GM21576 (cell line): ENCODE measurements at regions not wholly inside any gene's neighbourhood (a gene's known extent, or its start where the extent isn't known, plus 50 kb on each side); places are given as distances from the start of the nearest gene placed in this dataset.

ENCODE experiments used
- ATAC-seq: cut with Tn5 transposase; IDR thresholded peaks from one replicate; pipeline ENCODE4 v1.9.1; 2021; ENCODE audit warnings: mild to moderate bottlenecking, moderate library complexity; ENCODE audit not compliant: unreplicated experiment

DNA sequence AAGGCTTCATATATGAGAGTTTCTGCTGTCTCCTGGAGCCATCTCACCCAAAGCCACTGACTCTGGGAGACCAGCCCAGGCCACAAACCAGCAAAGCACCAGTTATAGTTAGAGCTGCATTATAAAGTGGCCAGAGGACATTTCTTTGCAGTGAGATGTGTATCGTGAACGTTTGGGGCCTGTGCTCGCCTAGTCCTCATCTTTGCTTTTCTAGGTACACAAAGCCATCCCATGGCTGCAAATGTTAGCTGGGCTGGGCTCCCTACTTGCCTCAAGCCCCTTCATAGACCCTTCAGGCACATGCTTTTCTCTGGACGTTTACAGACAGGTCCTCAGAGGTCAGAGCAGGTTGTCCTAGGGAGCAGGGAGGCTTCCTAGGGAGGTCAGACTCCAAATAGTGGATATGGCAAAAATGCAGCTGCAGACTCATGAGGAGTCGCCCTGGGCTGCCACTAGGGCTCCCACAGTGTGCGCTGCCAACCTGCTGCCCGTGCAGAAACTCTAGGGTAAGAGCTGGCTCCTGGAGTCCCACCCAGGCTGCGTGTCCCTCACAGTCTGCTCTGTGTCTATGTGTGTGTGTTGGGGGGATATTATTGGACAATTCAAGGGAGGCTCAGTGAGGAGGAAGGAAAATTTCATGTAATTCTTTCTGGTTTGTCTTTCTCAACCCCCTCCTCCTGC, 141.0 kb downstream of the RPIA start:
- ATAC-seq, result peak; percentile 30

DNA sequence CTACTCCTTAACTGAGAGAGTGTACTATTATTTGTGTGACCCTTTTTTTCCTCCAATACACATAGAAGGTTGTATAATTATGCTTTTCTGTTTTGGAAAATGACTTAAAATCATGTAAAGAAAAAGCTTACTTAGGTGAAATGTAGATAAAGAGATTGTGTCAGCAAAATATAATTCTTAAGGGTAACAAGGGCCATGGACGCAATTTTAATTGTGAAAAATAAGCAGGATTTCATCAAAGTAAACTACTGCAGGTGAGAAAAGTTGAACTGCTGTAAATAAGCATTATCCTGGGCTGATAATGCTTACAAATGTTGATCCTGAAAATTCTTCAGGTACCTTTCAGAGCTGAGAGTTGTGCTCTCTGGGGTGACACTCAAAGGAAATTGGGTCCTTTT, 141.5 kb downstream of the RPIA start:
- no peak for ATAC-seq

DNA sequence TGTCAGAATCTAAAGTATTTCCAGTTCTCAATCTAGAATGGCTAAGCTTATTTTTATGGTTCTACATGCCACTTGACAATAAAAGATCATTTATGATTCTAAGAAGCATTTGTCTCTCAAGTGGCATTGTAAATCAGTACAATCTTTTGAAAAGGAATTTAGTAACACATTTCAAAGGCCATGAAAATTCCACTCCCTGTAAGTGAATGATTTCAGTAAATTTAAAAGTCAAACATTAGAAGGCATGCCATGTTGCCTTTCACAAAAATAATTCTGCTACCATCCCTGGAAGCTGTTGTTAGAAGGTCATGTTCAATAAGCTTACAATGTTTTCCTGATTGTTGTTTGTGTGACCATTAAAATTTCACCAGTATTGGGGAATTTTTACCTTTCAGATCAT, 142.9 kb downstream of the RPIA start:
- no peak for ATAC-seq

DNA sequence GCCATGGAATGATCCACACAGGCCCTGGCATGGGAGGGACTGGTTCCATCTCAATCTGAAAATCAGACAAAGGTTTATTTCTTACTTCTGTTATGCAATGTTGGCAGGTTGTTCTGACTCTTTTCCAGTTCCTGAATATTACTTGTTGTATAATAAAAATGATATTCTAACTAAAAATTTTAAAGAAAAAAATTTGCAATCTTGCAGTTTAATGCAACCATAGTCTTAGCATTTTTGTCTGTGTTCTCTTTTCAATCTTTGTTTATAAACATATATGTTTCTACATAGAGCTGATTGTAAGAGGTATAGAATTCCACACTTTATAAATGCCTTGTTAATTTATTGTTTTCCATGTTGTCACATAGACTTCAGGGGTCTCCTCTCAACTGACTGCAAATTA, 143.4 kb downstream of the RPIA start:
- no peak for ATAC-seq

DNA sequence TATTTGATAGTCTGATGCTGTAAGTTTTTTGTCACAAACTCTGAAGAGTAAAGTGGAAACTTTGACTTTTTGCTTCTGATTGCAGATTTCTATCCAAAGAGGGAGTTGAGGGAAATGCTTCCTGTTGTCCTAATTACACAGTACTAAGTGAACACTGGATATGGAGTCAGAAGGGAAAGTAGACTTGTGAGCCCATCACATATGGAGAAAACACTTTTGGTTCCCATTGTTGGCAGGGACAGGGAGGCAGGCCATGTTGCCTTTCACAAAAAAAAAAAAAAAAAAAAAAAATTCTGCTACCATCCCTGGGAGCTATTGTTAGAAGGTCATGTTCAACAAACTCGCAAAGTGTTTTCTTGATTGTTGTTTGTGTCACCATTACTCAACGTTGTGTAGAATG, 144.3 kb downstream of the RPIA start:
- no peak for ATAC-seq

DNA sequence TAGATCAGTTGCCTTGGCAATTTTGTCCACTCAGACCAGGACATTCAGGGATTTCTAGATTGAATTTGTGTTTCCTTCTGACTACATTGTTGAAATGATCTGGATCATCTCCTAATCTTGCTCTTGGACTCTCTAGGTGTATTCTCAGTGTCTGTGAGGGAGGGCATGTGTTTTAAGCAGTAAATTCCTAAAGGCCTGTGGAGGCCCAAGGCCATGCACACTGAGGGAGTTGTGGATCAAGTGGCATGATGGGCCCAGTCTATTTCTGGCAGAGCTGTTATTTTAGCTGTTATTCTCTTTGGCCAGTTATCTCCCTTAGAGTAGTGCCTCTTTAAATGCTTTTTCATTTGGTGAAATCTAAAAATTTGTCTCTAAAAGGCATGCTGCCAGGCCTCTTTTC, 144.9 kb downstream of the RPIA start:
- ATAC-seq, result no peak

DNA sequence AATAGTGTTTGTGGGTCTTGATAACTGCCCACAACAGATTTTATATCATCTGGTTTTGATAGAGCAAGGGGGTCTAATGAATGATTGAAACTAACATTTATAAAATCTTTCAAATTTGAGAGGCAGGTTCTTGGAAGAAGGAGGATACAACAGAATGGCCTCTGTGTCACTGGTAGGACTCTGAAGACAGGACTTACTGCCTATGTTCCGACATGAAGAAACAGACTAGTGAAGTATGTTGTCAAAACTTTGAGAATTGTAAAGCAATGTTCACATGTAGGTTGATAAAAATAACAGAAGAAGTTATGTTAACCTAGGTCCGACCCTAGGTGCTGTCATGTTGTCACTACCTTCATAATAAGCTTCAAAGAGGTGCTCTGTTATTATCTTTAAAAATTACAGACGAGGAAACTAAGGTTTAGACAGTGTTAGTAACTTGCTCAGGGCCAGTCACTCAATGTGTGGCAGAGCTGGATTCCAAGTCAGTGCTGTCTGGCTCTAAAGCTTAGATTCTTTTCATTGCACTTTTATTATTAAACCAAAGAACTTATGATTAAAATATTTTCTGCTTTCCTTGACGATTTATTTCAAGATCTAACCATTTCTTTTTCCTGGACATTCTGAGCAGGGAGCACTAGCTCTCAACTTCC, 146.2 kb downstream of the RPIA start:
- ATAC-seq, result no peak

DNA sequence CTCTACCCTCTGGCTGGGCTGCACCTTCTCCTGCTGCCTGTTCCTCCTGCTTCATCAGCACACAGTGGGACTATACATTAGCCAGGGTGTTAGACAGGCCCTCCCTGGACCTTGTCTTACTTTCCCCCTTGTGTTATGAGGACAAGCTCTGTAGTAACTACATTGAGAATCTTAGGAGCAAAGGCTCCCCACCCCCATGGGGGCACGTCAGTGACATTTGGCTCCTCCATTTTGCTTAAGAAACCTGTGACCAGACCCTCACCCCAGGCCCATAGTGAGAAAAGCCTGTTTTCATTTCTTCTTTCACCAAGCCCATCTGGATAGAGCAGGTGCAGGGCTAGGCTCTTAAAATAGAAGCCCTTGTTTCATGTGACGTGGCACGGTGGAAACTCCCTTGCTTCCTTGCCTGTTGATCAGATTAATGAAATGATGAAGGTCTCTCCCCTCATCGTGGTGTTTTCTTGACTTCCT, 146.7 kb downstream of the RPIA start:
- peak; percentile 83 for ATAC-seq

DNA sequence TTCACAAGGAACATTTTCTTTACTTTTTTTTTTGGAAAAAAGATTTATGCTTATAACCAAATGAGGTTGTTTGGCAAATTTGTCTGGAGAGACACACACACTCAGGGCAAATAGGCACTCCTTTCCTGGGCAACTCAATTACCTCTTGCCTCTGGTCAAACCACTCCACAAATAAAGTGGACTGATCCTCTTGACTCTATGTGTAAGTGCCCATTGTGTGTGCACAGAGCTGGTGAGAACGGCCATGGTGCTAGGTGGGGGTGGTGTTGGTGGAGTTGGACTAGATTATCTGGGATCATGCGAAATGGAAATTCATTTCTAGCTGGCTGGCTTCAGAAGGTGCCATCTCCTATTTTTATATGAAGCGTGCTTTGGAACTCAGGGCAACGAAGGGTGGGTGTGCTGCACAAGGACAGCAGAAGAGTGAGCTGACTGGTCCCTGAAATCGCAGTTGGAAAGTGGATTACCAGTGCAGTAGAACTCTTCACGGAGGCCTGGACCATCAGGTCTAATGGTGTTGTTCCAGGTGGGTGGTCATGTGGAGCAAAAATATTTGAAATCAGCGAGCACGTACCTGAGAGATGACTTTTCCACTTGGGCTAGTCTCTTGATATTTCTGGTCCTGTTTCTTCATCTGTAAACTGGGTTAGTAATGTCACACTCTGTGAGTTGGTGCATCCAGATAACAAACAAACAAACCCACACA, 149.9 kb downstream of the RPIA start:
- no peak for ATAC-seq

DNA sequence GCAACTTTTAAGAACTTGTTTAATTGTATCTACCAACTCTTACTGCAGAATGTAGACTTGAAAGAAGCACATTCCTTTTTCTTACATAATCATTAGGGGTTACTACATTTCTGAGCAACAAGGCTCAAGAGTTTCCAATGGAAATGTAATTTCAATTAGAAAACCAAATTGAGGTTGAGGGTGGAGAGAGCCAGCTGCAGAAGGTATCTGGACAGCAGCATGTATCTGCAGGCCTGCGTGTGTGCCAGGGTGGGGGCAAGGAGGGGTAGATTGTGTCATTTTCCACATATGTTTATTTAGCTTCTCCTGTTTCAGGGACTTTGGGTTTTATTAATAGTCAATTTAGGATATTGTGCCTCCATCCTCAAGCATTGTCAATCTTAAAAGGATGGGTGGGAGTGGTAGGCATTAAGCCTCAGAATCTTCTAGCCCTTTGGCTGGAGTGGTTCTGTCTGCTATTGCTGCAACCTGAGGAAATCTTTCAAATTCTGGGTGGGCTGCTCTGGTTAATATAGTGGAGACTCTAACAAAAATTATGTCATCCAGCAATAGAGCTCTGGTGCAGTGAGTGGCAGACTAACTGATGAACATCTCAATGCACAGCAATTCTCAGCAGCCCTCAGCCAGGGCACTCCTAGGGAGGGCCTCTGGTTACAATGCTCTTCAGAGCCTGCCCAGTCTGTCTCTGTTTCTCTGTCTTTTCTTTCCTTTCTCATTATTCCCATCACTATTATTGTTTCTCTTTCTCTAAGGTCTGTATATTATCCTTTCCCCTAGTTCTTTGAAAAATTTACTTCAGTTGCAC, 151.4 kb downstream of the RPIA start:
- no peak for ATAC-seq

DNA sequence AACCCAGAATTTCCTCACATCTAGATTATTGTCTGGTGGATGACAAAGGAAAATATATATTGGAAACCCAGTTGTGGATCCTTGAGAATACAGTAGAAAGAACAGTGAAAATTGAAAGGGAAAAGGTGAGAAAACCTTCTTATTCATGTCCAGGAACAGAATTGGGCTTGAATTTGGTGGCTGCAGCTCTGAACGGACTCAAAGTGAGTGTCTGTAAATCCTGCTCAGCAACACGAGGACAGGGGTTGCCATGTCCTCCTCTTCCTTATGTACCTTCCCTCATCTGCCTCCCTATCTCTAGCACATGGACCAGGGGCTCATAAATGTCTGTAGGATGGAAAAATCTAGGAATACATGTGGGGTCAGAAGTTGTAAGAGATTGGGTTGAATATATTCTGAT, 152.2 kb downstream of the RPIA start:
- no peak for ATAC-seq

DNA sequence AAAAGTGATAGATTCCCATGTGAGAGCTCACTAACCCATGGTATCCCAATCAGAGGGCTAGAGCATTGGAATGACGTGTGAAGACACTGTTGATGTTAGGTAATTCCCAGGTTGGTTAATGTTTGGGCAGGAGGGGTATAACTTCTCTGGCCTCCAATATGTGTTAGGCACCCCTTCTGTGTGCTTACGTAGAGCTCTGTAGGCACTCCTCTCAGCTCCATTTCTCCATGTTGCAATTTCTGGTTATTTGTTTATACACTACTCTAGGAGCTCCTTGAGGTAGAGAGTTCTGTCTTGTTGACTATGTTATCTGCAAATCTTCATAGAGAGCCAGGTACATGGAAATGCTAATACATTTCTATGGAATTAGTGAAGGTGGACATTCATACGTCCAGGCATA, 153.5 kb downstream of the RPIA start:
- no peak for ATAC-seq

DNA sequence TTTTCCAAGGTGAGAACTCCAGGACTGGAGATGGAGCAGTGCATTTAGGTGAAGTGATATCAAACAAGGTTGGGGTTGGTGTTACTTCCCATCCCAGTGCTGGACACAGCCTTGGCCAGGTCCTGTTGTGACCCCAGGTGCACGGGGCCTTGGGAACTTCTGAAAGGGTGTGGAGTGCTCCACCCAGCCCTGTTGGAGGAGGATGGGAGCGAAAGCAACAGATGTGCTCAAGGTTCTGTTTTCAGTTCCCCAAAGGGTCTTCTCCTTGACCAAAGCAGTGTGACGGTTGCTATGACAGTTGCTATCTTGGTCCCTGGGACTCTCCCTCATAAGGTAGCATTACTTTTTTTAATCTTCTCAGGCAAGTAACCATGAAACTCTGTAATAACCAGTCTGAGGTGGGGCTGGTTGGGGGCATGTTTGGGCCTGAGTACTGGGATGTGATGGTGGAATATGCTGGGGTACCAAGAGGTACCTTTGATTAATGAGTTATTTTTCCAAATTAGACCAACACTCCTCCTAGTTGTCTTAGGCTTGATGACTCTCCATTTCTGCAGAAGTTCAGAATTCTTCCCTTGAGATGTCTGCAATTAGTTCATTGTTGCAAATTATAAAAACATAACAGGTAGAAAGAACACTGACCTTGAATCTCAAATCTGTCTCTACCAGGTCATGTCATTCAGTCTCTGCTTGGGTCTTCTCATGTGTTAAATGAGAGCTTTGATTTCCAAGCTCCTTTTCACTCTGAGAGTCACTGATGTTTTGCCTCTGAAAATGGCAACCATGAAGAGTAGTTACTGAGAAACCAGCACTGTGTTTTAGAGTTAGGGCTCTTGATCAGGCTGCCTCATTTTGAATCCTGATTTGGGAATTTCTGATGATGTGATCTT, 154.5 kb downstream of the RPIA start:
- peak; percentile 76 for ATAC-seq

DNA sequence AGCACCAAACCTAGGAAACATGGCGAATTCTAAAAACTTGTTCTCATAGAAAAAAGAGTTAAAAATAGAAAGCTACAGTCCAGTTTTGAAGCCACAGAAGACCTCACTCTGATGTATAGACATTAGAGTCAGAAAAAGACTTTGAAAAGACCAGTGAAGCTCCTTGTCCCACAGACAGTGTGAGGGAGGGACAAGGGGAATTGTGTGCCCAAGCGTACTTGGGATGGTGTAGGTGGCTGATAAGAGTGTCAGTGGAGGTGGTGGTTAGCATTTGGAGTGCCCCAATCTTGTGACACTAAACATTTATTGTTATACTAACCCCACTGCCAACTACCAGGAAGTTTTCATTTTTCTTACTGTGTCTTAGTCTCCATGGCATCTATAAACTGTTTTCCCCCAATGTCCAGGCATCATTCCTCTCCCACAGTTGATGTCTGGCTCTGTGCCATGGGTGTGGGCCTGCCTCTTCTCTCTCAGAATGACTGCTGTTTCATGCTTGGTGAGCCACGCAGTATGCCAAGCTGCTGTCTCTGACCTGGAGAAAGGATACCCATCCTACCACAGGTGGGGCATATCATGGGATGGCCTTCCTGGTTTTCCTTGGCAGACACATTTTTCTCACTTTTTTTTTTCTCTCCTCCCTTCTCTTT, 161.4 kb downstream of the RPIA start:
- ATAC-seq, result no peak

DNA sequence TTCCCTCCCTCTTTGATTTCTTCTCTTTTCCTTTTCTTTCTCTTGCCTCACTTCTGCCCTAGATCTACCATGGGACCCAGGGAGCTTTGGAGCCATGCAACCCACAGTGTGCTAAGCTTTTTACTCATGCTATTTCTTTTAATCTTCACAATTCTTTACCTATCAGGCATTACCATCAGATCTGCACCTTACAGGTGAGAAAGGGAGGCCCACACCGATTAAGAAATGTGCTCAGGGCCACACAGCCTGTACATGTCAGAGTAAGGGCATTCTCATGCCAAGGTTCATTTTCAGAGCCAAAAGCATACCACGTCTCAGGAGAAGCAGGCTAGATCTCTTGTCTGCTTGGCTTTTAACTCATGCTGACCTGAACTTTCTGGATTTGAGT, 161.9 kb downstream of the RPIA start:
- no peak for ATAC-seq

DNA sequence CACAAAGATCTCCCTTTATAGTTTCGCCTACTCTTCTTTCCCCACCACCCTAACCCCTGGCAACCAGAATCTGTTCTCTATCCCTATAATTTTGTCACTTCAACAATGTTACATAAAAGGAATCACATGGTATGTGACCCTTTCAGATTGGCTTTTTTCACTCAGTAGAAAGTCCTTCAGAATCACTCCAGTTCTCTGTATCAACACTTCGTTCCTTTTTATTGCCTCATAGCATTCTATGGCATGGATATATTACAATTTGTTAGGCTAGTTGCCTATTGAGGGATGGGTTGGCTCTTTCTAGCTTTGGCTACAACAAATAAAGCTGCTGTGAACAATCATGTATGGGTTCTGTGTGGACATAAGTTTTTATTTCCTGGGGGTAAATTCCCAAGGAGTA, 163.1 kb downstream of the RPIA start:
- no peak for ATAC-seq

DNA sequence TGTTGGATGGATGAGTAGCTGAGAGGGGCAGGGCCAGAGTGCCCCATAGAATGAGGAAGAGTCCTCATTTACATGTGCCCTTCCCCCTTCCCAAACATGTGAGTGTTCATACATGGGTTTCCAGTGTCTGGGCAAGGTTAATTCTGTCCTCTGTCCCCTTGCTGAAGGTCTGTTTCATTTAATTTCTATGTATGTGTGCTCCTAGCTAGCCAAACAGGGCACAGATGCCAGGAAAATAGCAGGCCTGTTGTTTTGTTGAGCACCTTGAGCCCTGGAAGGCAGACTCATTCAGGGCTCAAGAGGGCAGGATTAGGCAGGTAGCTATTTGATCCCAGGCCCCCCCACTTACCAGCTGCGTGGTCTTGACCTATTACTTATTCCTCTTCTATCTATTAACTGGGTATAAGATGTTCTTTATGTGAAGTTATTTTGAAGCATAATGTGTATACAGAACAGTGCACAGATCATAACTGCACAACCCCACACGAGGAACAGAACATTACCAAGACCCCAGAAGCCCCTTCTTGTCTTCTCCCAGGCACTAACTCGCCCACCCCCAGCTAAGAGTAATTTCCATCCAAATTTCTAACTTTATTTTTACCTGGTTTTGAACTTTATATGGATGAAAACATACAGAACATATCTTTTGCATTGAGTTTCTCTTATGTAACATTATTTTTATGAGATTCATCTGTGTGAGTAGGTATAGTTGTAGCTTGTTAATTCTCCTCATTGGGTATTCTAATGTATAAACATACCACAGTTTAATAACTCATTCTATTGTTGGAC, 164.3 kb downstream of the RPIA start:
- peak; percentile 46 for ATAC-seq

DNA sequence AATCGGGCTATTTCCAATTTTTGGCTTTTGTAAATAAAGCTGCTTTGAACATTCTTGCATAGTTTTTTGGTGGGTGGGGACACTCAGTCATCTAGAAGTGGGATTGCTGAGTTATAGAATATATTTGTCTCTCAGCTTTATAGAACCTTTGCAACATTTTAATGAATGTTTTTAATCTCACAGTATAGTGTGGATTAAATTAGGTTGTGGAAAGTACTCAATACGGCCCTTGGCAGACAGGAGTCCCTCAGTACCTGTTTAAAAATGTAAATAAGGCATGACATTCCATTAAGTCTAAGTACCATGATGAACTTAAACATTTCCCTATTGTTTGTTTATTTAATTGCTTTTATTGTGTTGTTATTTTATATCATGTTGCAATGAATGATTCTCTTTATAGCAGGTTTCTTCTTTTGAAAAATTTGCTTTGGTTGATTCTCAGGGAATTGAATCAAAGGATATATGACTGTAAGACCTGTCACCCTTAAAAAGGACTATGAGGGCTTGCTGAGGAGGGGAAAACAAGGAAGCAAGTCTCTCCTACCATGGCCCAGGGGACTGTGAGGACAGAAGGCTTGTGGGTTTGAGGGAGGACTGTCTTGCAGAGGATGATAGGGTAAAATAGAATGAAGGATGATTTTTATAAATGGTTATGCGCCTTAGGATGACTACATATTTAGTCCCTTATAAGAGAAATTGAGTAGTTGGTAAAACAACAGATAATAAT, 165.1 kb downstream of the RPIA start:
- peak; percentile 2 for ATAC-seq
